IMR-90 (cell line): ENCODE measurements at regions not wholly inside any gene's neighbourhood (a gene's known extent, or its start where the extent isn't known, plus 50 kb on each side); places are given as distances from the start of the nearest gene placed in this dataset.

Source experiments
- ATAC-seq: fragments of 200-7000 bp; cut with Tn5 transposase; 2 replicates; pipeline ENCODE4 v1.9.1; 2020; ENCODE audit warnings: low read depth, mild to moderate bottlenecking, moderate library complexity
- BruUV-seq: library from RNA; stranded (reverse); fragments of 400-500 nt; replicated peaks from 2 replicates; lab custom pipeline; 2021; lab: Mats Ljungman, UMichigan
- CTCF ChIA-PET: fragments of 300-600 bp; formaldehyde crosslinking; extraction: SDS; loops from one replicate; lab custom pipeline; 2021; ENCODE audit warnings: antibody characterized with exemption; lab: Yijun Ruan, JAX
- POLR2A ChIA-PET: fragments of 300-600 bp; sonication (Branson Sonifier 250); formaldehyde crosslinking; loops from one replicate; lab custom pipeline; 2022; ENCODE audit warnings: antibody characterized with exemption; ENCODE audit not compliant: unreplicated experiment; lab: Charles Lee
- DNase-seq: peaks from one replicate; pipeline ENCODE4 v3.0.0; 2013
- H2AFZ ChIP-seq: replicated peaks from 2 replicates; pipeline ENCODE3; 2013; ENCODE audit warnings: low read length, mild to moderate bottlenecking; ENCODE audit not compliant: poor library complexity
- H2AK5ac ChIP-seq: 2 replicates; pipeline ENCODE4 v1.6.1; 2013; ENCODE audit warnings: low read depth, low read length, inconsistent platforms
- H2AK9ac ChIP-seq: replicated peaks from 2 replicates; pipeline ENCODE3; 2013; ENCODE audit warnings: mild to moderate bottlenecking, low read depth, low read length, moderate library complexity; ENCODE audit not compliant: poor library complexity
- H2BK120ac ChIP-seq: 2 replicates; pipeline ENCODE4 v1.6.1; 2013; ENCODE audit warnings: low read depth, low read length, inconsistent platforms
- H2BK15ac ChIP-seq: 3 replicates; pipeline ENCODE4 v1.6.1; 2013; ENCODE audit warnings: low read depth, low read length, inconsistent platforms
- H2BK20ac ChIP-seq: 2 replicates; pipeline ENCODE4 v1.6.1; 2013; ENCODE audit warnings: low read depth, mild to moderate bottlenecking, inconsistent platforms, low read length, moderate library complexity
- H2BK5ac ChIP-seq: 2 replicates; pipeline ENCODE4 v1.6.1; 2013; ENCODE audit warnings: mild to moderate bottlenecking, low read depth, low read length, inconsistent platforms; ENCODE audit not compliant: poor library complexity, severe bottlenecking
- H3K14ac ChIP-seq: replicated peaks from 2 replicates; pipeline ENCODE4 v1.6.1; 2013; ENCODE audit warnings: low read depth, low read length, inconsistent platforms
- H3K18ac ChIP-seq: 2 replicates; pipeline ENCODE4 v1.6.1; 2013; ENCODE audit warnings: low read depth, low read length, control low read depth
- H3K23ac ChIP-seq: 2 replicates; pipeline ENCODE4 v1.6.1; 2013; ENCODE audit warnings: low read depth, low read length, inconsistent platforms
- H3K27ac ChIP-seq: 2 replicates; pipeline ENCODE4 v1.5.1; 2013; ENCODE audit warnings: mild to moderate bottlenecking, control low read depth, low read length; ENCODE audit not compliant: insufficient read depth
- H3K27me3 ChIP-seq: 2 replicates; pipeline ENCODE4 v1.6.1; 2013; ENCODE audit warnings: low read length; ENCODE audit not compliant: control insufficient read depth, insufficient read depth
- H3K36me3 ChIP-seq: 2 replicates; pipeline ENCODE4 v1.6.1; 2013; ENCODE audit warnings: low read length, mixed read lengths; ENCODE audit not compliant: control insufficient read depth, insufficient read depth
- H3K4ac ChIP-seq: 2 replicates; pipeline ENCODE4 v1.6.1; 2013; ENCODE audit warnings: low read depth, low read length, inconsistent platforms
- H3K4me1 ChIP-seq: 2 replicates; pipeline ENCODE4 v1.6.1; 2013; ENCODE audit warnings: low read length, mixed read lengths; ENCODE audit not compliant: control insufficient read depth, insufficient read depth
- H3K4me2 ChIP-seq: 2 replicates; pipeline ENCODE4 v1.6.1; 2013; ENCODE audit warnings: low read depth, mild to moderate bottlenecking, control low read depth, low read length, moderate library complexity
- H3K4me3 ChIP-seq: 2 replicates; pipeline ENCODE4 v1.5.1; 2013; ENCODE audit warnings: low read depth, mild to moderate bottlenecking, control low read depth, low read length, moderate library complexity; ENCODE audit not compliant: insufficient read depth
- H3K56ac ChIP-seq: 2 replicates; pipeline ENCODE4 v1.6.1; 2013; ENCODE audit warnings: low read length, inconsistent platforms; ENCODE audit not compliant: insufficient read depth; ENCODE audit errors: extremely low read depth
- H3K79me1 ChIP-seq, 2 experiments: 2 replicates each; pipeline ENCODE4 v1.6.1; 2013; ENCODE audit warnings: low read length in 2 of 2, inconsistent platforms in 1 of 2, low read depth in 1 of 2
- H3K9ac ChIP-seq: 2 replicates; pipeline ENCODE4 v1.6.1; 2013; ENCODE audit warnings: low read depth, low read length, control low read depth
- H3K9me1 ChIP-seq: 2 replicates; pipeline ENCODE4 v1.6.1; 2013; ENCODE audit warnings: low read length, inconsistent platforms; ENCODE audit not compliant: insufficient read depth
- H3K9me3 ChIP-seq: 2 replicates; pipeline ENCODE4 v1.6.1; 2013; ENCODE audit warnings: low read length; ENCODE audit not compliant: control insufficient read depth, insufficient read depth
- H4K20me1 ChIP-seq: 2 replicates; pipeline ENCODE4 v1.6.1; 2013; ENCODE audit warnings: low read length, inconsistent platforms; ENCODE audit not compliant: insufficient read depth
- H4K5ac ChIP-seq: 2 replicates; pipeline ENCODE4 v1.6.1; 2013; ENCODE audit warnings: mild to moderate bottlenecking, low read depth, low read length, control low read depth
- H4K8ac ChIP-seq, 2 experiments: 2 replicates each; pipeline ENCODE4 v1.6.1; 2013; ENCODE audit warnings: low read depth in 2 of 2, low read length in 2 of 2, control low read depth in 1 of 2, inconsistent platforms in 1 of 2
- H4K91ac ChIP-seq: 2 replicates; pipeline ENCODE4 v1.6.1; 2013; ENCODE audit warnings: low read depth, low read length, inconsistent platforms; ENCODE audit not compliant: insufficient read depth
- FOS ChIP-seq: fragments of 150-350 bp; IDR thresholded peaks from 2 replicates; pipeline ENCODE4 v1.6.1; 2016; ENCODE audit warnings: low read depth, low read length
- MAZ ChIP-seq: IDR thresholded peaks from 2 replicates; pipeline ENCODE4 v1.6.1; 2012; ENCODE audit warnings: low read depth, mild to moderate bottlenecking, low read length, improper control_type of control experiment, moderate library complexity, borderline replicate concordance
- WGBS, 2 experiments: methylation state at CpG; one replicate each; pipeline versions ENCODE4 v1.1.5 to v1.1.7; 2013; ENCODE audit warnings: missing lambda C conversion rate in 2 of 2; ENCODE audit not compliant: insufficient read length in 1 of 2; ENCODE audit errors: extremely low coverage in 2 of 2; 5-methylcytosine and 5-hydroxymethylcytosine counted together
- dilution Hi-C: fragments of 300-500 bp; cut with HindIII; formaldehyde crosslinking; loops from one replicate; pipeline ENCODE4 v1.14.3; 2018; ENCODE audit warnings: low sequenced_read_pairs; ENCODE audit not compliant: unreplicated experiment
- in situ Hi-C: fragments of 300-500 bp; cut with MboI; formaldehyde crosslinking; loops from 3 replicates; pipeline ENCODE4 v1.14.3; 2019; ENCODE audit warnings: low sequenced_read_pairs, inconsistent platforms, mixed read lengths
- intact Hi-C: fragments of 100-400 bp; cut with micrococcal nuclease; formaldehyde crosslinking; loops from 2 replicates; pipeline ENCODE4 v1.10.0; 2022

DNA sequence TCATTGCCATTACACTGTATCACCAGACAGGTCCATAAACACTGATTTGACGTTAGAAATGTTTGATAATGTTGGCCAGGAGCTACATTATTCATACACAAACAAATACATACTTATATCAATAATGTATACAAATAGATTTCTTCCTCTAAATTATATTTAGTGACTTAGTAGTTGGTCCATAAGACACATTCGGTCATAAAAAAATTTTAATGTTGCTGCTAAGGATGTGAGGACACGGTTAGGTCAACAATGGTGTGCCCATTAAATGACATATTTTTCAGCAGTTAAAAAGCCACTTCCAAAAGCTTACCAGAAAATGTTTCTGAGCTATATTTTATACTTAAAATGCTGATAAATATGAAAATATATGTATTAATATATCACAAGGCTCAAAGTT lies 1148.7 kb upstream of the TMEM132C start:
- Histone ChIP-seq H4K20me1 (no peaks in the 10 kb centered on the region), H2AFZ (no peak overlapping the region), H2BK120ac (no peak overlapping the region), H4K8ac (no peak overlapping the region), H3K23ac (no peak overlapping the region), H3K18ac (no peak overlapping the region), H3K4me1 (no peaks in the 10 kb centered on the region), H3K56ac (no peak overlapping the region), H3K36me3 (no peaks in the 10 kb centered on the region), H3K27me3 (no peaks in the 10 kb centered on the region), H3K9me3 (peaks cover 7% of the 10 kb centered on the region), H3K79me1 (no peaks in the 10 kb centered on the region), H3K4me3 (no peak overlapping the region), H2BK5ac (no peak overlapping the region), H2AK9ac (no peak overlapping the region), H3K4me2 (no peak overlapping the region), H4K5ac (no peak overlapping the region), H4K91ac (no peak overlapping the region), H3K9ac (no peak overlapping the region), H3K14ac (no peak overlapping the region), H3K9me1 (no peaks in the 10 kb centered on the region), H2BK15ac (no peak overlapping the region), H2AK5ac (no peak overlapping the region), H3K4ac (no peak overlapping the region), H2BK20ac (no peak overlapping the region), H3K27ac (no peak overlapping the region)
- WGBS, 2 experiments, result no CpG with 5 or more reads among the region's 3 CpGs
- TF ChIP-seq FOS (no peak), MAZ (no peak)
- in situ Hi-C loops (no loop called here), dilution Hi-C loops (no loop called here), intact Hi-C loops (no loop called here)
- BruUV-seq, result no TSS peak
- CTCF ChIA-PET, result interaction anchor here (0.8 kb wide), 1 partner anchor 9 kb away, joined by 3 read pairs; no protein-coding TSS in a partner anchor
- POLR2A ChIA-PET, result no interaction called here
- no peak for DNase-seq
- ATAC-seq, result no peak
